SK-N-SH treated with all-trans-retinoic acid at 6 μM for 48 hours (cell line): ENCODE measurements at regions not wholly inside any gene's neighbourhood (a gene's known extent, or its start where the extent isn't known, plus 50 kb on each side); places are given as distances from the start of the nearest gene placed in this dataset.

Experiments
- BACH2 ChIP-seq: fragments of 250-450 bp; sonication (Bioruptor Pico); IDR thresholded peaks from 2 replicates; pipeline ENCODE4 v1.9.0; 2021; ENCODE audit warnings: mild to moderate bottlenecking, borderline replicate concordance
- CREB5 ChIP-seq: fragments of 250-450 bp; sonication (Bioruptor Pico); IDR thresholded peaks from 2 replicates; pipeline ENCODE4 v1.5.1; 2020; ENCODE audit warnings: low read depth, mild to moderate bottlenecking, moderate library complexity
- ISL1 ChIP-seq: fragments of 250-450 bp; sonication (Bioruptor Pico); IDR thresholded peaks from 2 replicates; pipeline ENCODE4 v2.1.2; 2022; ENCODE audit warnings: mild to moderate bottlenecking, moderate library complexity
- PPARA ChIP-seq: fragments of 250-450 bp; sonication (Bioruptor Pico); IDR thresholded peaks from 2 replicates; pipeline ENCODE4 v1.5.0; 2020; ENCODE audit warnings: mild to moderate bottlenecking, borderline replicate concordance
- TF ChIP-seq, protein P1 (sequence below): fragments of 250-450 bp; sonication (Bioruptor Pico); IDR thresholded peaks from 2 replicates; pipeline ENCODE4 v1.8.0; 2020; ENCODE audit warnings: mild to moderate bottlenecking, moderate library complexity, borderline replicate concordance

- TF ChIP-seq PPARA (CRISPR knock-in tag) (no peak), CREB5 (CRISPR knock-in tag) (no peak), ISL1 (CRISPR knock-in tag) (no peak), BACH2 (CRISPR knock-in tag) (no peak)
- TF ChIP-seq, protein P1, sequence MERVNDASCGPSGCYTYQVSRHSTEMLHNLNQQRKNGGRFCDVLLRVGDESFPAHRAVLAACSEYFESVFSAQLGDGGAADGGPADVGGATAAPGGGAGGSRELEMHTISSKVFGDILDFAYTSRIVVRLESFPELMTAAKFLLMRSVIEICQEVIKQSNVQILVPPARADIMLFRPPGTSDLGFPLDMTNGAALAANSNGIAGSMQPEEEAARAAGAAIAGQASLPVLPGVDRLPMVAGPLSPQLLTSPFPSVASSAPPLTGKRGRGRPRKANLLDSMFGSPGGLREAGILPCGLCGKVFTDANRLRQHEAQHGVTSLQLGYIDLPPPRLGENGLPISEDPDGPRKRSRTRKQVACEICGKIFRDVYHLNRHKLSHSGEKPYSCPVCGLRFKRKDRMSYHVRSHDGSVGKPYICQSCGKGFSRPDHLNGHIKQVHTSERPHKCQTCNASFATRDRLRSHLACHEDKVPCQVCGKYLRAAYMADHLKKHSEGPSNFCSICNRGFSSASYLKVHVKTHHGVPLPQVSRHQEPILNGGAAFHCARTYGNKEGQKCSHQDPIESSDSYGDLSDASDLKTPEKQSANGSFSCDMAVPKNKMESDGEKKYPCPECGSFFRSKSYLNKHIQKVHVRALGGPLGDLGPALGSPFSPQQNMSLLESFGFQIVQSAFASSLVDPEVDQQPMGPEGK (CRISPR knock-in tag), result no peak
Observed at GRCh38 chr12:105429511-105429910, 99.0 kb downstream of the C12orf75 start.
